Tibial nerve (tissue), 3 donors: ENCODE measurements at regions not wholly inside any gene's neighbourhood (a gene's known extent, or its start where the extent isn't known, plus 50 kb on each side); places are given as distances from the start of the nearest gene placed in this dataset.

Experiments
- POLR2A ChIP-seq, 2 donors: fragments of 450-650 bp; IDR thresholded peaks; one replicate each; pipeline ENCODE4 v1.6.1; 2017; ENCODE audit warnings: antibody characterized with exemption in 2 of 2, mild to moderate bottlenecking in 2 of 2, moderate library complexity in 2 of 2
- TF ChIP-seq, protein P1 (sequence below), 5 experiments: fragments of 200-600 bp in 3 of 5; fragments of 450-650 bp in 2 of 5; sonication (generic) in 3 of 5; IDR thresholded peaks; one replicate each; pipeline ENCODE4 v1.5.1; 2016 to 2019; ENCODE audit warnings: antibody characterized with exemption in 5 of 5, mild to moderate bottlenecking in 3 of 5, moderate library complexity in 2 of 5

DNA sequence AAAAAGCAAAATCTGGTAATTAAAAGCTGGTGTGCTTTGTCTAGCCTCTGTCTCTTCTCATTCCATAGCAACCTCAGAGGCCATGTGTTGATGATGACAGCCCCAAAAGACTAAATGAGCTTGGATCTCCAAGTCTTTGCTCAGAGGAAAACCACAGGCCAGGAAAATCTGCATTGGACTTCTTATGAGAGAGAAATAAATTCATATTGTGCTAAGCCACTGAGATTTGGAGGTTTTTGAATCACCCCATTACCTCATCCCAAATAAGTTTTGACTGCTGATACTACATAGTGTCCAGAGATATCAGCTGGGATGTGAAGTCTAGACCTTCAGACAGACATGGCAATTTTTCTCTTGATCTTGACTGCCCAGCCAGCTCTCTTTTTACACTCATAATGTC lies 178.6 kb upstream of the DIPK2B start:
- TF ChIP-seq, protein P1, sequence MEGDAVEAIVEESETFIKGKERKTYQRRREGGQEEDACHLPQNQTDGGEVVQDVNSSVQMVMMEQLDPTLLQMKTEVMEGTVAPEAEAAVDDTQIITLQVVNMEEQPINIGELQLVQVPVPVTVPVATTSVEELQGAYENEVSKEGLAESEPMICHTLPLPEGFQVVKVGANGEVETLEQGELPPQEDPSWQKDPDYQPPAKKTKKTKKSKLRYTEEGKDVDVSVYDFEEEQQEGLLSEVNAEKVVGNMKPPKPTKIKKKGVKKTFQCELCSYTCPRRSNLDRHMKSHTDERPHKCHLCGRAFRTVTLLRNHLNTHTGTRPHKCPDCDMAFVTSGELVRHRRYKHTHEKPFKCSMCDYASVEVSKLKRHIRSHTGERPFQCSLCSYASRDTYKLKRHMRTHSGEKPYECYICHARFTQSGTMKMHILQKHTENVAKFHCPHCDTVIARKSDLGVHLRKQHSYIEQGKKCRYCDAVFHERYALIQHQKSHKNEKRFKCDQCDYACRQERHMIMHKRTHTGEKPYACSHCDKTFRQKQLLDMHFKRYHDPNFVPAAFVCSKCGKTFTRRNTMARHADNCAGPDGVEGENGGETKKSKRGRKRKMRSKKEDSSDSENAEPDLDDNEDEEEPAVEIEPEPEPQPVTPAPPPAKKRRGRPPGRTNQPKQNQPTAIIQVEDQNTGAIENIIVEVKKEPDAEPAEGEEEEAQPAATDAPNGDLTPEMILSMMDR (IDR thresholded peaks at IDR 0.05): no peak
- no peak for TF ChIP-seq POLR2A (IDR thresholded peaks at IDR 0.05)
